ENCODE measurements at regions not wholly inside any gene's neighbourhood (a gene's known extent, or its start where the extent isn't known, plus 50 kb on each side); places are given as distances from the start of the nearest gene placed in this dataset.
A peak's percentile ranks its signal among the peaks of the same experiment; 100 is the strongest.

GRCh38 chr5:74231697-74232096, 408.8 kb downstream of the ENC1 start:
- no peak for DNase-seq (ENCODE audit: low read depth)

DNA sequence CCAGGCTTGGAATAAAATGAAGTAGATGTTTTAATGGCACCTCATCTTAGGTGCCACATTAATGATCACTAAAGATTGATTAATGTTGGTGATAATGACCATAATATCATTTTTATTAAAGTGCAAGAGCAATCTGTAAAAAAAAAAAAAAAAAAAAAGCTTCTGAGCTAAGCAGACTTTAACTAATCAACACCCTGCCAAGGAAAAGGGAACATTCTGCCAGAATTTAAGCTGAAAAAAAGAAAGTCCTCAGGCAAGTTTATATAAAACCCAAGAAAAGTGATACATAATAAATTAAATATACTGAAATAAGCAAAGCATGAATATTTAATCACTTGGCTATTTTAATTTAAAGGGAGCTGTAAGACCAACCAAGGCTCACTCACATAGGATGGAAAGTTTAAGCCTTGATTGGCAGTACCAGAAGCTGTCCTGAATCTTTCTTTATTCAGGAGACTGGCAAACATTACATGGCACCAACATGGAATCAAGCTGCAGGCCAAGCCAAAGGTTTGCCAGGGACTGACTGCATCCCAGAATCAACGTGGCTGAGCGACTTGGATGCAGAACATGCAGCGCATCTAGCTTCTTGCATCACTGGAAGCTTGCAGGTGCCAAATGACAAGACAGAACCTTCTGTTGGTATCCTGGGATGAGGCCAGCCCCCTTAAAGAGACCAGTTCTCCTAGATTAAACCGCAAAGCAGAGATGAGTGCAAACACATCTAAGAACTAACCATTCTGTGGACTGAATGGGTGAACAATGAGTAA, 413.6 kb downstream of the ENC1 start:
- no peak for DNase-seq (ENCODE audit: low read depth)

GRCh38 chr5:74225587-74225986, 414.9 kb downstream of the ENC1 start:
- no peak for DNase-seq (ENCODE audit: low read depth)

GRCh38 chr5:74224331-74224730, 416.2 kb downstream of the ENC1 start:
- DNase-seq (ENCODE audit: low read depth) = no peak

DNA sequence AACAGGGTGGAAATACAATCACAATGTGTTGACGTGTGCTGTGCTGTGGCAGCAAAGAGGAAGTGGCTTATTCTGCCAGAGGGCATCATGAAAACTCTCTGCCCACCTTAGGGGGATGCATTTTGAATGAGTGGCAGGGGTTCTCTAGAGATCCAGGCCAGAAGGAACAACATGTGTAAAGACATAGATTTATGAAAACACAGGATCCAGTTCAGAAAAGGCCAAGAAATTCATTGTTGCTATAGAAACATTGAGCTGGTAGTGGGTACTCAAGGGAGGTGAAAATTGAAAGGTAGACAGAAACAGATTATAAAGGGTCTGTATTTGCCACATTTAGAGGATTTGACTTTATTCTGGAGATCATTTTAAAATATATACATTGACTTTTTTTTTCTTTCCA, 417.7 kb downstream of the ENC1 start:
- DNase-seq (ENCODE audit: low read depth) = no peak

- DNase-seq (ENCODE audit: low read depth) = no peak
Observed at GRCh38 chr5:74221413-74221812, 419.1 kb downstream of the ENC1 start.

DNA sequence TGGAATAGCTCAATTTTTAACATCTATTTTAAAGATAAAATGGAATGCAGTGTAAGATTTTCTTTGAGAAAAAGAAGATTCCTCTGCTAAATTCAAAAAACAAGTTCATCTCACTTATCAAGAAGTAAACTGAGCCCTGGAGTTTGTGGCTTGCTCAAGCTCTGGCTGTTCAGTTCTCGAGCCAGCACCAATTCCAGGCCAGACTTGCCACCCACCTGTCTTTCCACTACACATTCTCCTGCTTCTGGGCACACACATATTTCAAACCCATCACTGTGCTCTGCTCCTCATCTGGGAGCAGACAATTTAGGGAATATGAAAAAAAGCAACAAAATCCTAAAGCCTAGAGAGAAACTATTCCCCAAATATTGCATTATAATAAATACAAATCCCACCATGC, 424.5 kb downstream of the ENC1 start:
- DNase-seq (ENCODE audit: low read depth) = no peak

GRCh38 chr5:74212336-74212735, 428.2 kb downstream of the ENC1 start:
- DNase-seq (ENCODE audit: low read depth) = no peak

- no peak for DNase-seq (ENCODE audit: low read depth)
Observed at GRCh38 chr5:74209571-74209970, 431.0 kb downstream of the ENC1 start.

DNA sequence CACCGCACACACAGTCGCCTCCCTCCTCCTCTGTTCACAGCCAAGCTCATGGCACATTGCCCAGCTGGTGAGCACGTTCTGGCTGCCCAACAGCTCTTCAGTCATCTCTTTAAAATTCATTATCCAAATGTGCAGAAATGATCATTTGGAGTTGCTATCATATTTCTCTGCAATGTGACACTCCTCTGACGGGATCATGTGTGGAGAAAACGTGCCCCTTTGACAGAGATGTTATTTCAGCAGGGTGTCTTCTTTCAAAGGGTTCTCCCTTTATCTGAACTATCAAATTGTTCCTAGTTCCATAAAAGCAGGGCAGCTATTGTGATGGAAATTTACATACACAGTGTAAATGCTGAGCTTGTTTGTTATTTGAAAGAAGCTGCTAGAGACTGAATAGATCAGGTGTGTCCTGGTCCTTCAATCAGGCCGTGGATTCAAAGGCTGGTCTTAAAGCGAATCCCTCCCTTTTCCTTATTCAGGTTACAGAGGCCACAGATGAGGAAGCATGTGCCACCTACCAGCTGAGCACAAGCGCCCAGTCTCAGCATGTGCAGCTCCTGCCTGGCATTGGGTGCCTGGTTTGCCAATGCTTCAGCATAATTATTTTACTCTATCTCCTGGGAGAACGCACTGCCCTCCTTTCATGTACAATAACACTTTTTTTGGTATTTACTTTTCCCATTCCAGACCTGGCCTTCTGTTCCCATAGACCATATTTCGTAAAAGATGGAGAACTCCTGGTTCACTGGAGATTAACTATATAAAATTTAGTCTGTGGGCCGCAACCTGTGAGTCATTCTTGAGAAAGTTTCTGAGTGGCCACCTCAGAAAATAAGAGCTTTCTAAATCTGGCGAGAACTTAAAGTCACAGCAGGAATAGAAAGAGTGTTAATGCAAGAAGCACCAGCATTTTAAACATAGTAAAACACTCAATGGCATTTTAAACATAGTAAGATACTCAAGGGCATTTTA, 433.7 kb downstream of the ENC1 start:
- DNase-seq (ENCODE audit: low read depth) = peak; percentile 82

DNA sequence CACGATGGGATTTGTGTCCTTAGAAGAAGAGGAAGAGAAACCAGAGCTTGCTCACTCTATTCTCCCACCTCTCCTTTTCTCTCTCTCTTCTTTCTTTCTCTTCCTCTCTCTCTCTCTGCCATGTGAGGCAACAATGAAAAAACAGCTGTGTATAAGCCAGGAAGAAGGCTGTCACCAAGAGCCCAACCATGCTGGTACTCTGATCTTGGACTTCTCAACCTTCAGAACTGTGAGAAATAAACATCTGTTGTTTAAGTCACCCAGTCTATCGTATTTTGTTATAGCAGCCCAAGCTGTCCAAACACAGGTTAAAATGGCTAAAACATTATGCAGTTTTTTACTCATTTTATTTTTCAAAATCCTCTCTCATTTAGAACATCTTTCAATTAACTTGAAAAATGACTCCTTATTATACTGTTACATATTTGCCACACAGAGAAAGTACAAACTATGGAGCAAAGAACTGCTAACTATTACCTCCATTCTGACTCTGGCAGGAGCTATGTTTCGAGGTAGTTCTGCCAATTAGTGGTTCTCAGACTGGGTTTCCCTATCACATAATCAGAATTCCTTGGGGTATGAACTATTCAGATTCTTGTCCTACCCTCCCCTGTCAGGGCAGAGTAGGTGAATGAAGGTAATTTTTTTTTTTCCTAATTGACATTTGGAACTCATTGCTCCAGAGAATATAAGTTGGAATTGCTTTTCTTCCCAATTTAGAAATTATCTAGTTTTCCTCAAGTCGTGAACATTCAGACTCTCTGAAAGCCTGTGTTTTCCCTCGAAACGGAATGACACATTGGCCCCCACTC, 434.6 kb downstream of the ENC1 start:
- DNase-seq (ENCODE audit: low read depth) = peak; percentile 78

GRCh38 chr5:74201334-74202081, 439.0 kb downstream of the ENC1 start:
- peak; percentile 72 for DNase-seq (ENCODE audit: low read depth)

- no peak for DNase-seq (ENCODE audit: low read depth)
Observed at GRCh38 chr5:74200560-74200959, 440.0 kb downstream of the ENC1 start.

DNA sequence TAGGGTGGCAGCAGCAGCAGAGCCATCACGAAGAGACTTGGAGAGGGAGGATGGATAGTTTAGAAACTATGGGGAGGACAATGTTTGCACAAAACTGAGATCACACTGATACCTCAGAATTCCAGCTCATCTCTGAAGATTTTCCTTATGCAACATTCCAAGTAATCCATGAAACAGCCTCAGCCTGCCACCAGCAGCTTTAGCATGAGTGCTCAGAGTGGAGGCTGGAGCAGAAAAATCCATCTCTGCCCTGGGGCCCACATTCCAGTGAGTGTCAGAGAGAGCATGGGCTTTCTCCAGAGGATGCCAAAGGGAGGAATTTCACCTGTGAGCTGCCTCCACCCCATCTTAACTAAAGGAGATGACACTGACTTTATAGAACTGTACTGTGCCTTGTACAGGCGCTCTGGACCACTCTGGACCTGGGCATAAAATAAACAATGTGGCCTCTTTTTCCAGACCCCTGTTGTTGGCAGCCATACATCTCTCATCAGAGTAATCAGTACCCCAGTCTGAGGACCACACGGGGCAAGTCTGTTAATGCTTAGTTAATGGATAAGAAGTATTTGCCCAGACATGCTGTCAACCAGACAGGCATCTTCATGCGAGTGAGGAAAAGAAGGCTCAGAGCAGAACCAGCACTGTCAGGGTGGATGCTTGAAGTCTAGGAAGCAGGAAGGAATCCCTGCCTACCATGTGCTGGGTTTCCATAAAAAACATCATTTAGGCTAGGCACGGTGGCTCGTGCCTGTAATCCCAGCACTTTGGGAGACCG, 440.9 kb downstream of the ENC1 start:
- DNase-seq (ENCODE audit: low read depth) = peak; percentile 20

- DNase-seq (ENCODE audit: low read depth) = no peak
Observed at GRCh38 chr5:74199005-74199404, 441.5 kb downstream of the ENC1 start.

DNA sequence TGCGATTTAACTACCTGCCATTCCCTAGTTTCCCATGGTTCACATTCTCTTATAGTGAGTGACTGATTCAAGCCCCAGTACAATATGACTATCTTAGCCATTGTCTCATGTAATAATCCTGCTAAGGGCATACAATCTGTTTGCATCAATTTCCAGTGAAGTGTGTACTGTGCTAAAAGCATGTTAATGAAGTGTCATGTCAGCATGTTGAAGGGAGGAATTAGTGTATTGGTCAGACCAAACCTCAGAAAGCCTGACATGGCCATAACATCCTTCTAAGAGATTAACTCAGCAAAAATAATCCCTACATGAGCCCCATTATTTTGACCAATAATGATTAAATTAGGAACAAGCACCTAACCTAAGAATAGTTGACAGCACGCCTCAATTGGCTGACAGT, 442.4 kb downstream of the ENC1 start:
- DNase-seq (ENCODE audit: low read depth) = no peak

DNA sequence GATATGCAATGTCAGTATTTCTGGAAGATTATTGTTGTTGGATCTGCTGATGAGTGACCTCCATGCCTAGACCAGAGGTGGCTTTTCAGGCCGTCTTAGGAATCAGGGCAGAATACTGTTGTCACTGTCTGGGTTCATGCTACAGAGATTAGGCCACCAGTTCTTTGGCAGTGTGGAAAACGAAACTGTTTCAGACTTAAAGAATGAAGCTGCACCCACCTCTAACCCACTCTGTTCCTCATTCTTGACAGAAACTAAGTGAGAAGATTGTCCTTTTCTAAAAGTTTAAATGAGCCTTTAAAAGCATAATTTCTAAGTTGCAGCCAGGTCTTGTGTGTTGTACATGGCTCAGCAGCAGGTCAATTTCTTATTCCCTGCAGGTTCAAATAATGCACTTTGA, 444.3 kb downstream of the ENC1 start:
- no peak for DNase-seq (ENCODE audit: low read depth)

DNA sequence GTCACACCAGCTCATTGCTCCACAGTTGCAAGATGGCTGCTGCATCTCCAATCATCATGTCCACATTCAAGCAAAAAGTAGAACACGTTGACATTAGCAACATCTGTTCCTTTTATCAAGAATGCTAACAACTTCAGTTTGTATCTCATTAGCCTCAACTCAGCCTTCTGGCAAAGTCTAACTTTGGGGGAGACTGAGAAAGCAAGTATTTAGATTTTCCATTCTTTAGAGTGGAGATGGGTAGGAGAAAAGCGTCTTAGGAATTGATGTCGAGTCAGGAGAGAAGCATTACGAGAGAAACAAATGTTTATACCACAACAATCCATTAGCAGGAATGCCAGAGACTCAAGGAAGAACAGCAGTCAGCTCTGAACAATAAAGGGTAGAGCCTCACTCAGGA, 446.3 kb downstream of the ENC1 start:
- DNase-seq (ENCODE audit: low read depth) = no peak

DNA sequence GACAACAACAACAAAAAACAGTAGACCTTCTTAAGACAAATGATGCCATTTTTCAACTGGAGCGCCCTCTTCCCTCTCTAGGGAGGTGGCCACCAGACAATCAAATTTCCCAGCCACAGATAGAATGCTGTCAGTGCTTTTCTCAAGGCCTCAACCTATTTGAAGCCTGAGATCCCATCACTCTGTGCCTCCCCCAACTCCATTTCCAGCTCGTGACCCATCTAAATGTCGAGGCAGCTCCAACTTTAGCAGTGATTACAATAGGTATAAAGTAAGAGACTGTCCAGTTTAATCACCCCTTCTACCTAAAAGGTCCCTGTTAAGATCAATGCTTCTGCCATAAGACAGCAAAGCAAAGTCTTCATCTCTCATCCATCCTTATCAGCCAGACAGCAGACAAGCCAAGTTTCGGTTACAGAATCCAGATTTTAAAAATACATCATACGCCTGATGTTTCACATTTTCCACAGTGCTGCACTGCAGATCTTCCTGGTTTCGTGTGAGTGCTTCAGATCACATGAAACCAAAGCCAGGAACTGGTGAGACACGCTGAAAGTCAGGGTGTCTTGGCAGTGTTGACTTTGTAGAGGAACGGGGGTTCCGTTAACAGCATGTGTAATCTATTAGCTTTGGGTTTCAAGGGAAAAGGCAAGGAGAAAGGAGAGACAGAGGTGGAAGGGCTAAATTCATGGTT, 447.8 kb downstream of the ENC1 start:
- DNase-seq (ENCODE audit: low read depth) = no peak
